Cardiac muscle cell (in vitro differentiated cells and primary cell): ENCODE measurements at regions not wholly inside any gene's neighbourhood (a gene's known extent, or its start where the extent isn't known, plus 50 kb on each side); places are given as distances from the start of the nearest gene placed in this dataset.
A peak's percentile ranks its signal among the peaks of the same experiment; 100 is the strongest.

Experiments used
- DNase-seq, 2 donors: peaks; one replicate each; pipeline versions ENCODE4 v3.0.0 to v3.0.0-alpha.2; 2010 to 2017; ENCODE audit warnings: low read depth in 1 of 2, low spot score in 1 of 2
- H3K27ac ChIP-seq: fragments of 200-600 bp; sonication (generic); 2 replicates; pipeline ENCODE4 v1.5.1; 2016
- H3K27me3 ChIP-seq: fragments of 200-600 bp; sonication (generic); 2 replicates; pipeline ENCODE4 v1.6.0; 2016; ENCODE audit warnings: control low read depth
- H3K36me3 ChIP-seq: fragments of 200-600 bp; sonication (generic); 2 replicates; pipeline ENCODE4 v1.5.1; 2016; ENCODE audit warnings: control low read depth
- H3K4me1 ChIP-seq: fragments of 200-600 bp; sonication (generic); 2 replicates; pipeline ENCODE4 v1.8.1; 2017; ENCODE audit warnings: low read depth, mild to moderate bottlenecking, mixed run types
- H3K4me3 ChIP-seq: fragments of 200-600 bp; sonication (generic); 2 replicates; pipeline ENCODE4 v1.5.1; 2016; ENCODE audit warnings: mild to moderate bottlenecking
- H3K9me3 ChIP-seq: fragments of 200-600 bp; sonication (generic); 2 replicates; pipeline ENCODE4 v1.5.1; 2017; ENCODE audit warnings: low read depth, mild to moderate bottlenecking, control low read depth
- CTCF ChIP-seq: IDR thresholded peaks from 2 replicates; pipeline ENCODE4 v1.5.1; 2012; ENCODE audit warnings: low read depth, mild to moderate bottlenecking, low read length

GRCh38 chr7:42373285-42373684, 136.3 kb upstream of the GLI3 start:
- no peak overlapping the region for H3K27ac ChIP-seq
- H3K36me3 ChIP-seq: no peaks in the 10 kb centered on the region
- no peaks in the 10 kb centered on the region for H3K4me1 ChIP-seq
- no peak for TF ChIP-seq CTCF
- DNase-seq: no peak
- no peaks in the 10 kb centered on the region for H3K9me3 ChIP-seq
- no peak overlapping the region for H3K4me3 ChIP-seq
- no peaks in the 10 kb centered on the region for H3K27me3 ChIP-seq

GRCh38 chr7:42372479-42372878, 135.5 kb upstream of the GLI3 start:
- Histone ChIP-seq H3K27me3 (no peaks in the 10 kb centered on the region), H3K36me3 (no peaks in the 10 kb centered on the region), H3K4me1 (no peaks in the 10 kb centered on the region), H3K27ac (no peak overlapping the region), H3K4me3 (no peak overlapping the region), H3K9me3 (no peaks in the 10 kb centered on the region)
- no peak for TF ChIP-seq CTCF
- no peak for DNase-seq

GRCh38 chr7:42359946-42360345, 122.9 kb upstream of the GLI3 start:
- DNase-seq: no peak
- TF ChIP-seq CTCF: no peak
- no peak overlapping the region for H3K4me3 ChIP-seq
- H3K4me1 ChIP-seq: no peaks in the 10 kb centered on the region
- H3K36me3 ChIP-seq: no peaks in the 10 kb centered on the region
- H3K9me3 ChIP-seq: no peaks in the 10 kb centered on the region
- H3K27me3 ChIP-seq: no peaks in the 10 kb centered on the region
- no peak overlapping the region for H3K27ac ChIP-seq

- DNase-seq: peak in 1 of 2 donors; percentile 47
- no peak overlapping the region for H3K4me3 ChIP-seq
- no peaks in the 10 kb centered on the region for H3K9me3 ChIP-seq
- H3K36me3 ChIP-seq: no peaks in the 10 kb centered on the region
- no peak overlapping the region for H3K27ac ChIP-seq
- peaks cover 12% of the 10 kb centered on the region for H3K4me1 ChIP-seq
- no peak for TF ChIP-seq CTCF
- H3K27me3 ChIP-seq: no peaks in the 10 kb centered on the region
These were observed 114.4 kb upstream of the GLI3 start for GRCh38 chr7:42351316-42351935.

- H3K36me3 ChIP-seq: no peaks in the 10 kb centered on the region
- DNase-seq: peak in 1 of 2 donors; percentile 13
- no peak for TF ChIP-seq CTCF
- no peak overlapping the region for H3K27ac ChIP-seq
- H3K9me3 ChIP-seq: no peaks in the 10 kb centered on the region
- no peak overlapping the region for H3K4me3 ChIP-seq
- H3K27me3 ChIP-seq: no peaks in the 10 kb centered on the region
- peaks cover 13% of the 10 kb centered on the region for H3K4me1 ChIP-seq
These were observed 113.8 kb upstream of the GLI3 start for GRCh38 chr7:42350801-42351200.
